Keratinocyte (primary cell): ENCODE measurements at regions not wholly inside any gene's neighbourhood (a gene's known extent, or its start where the extent isn't known, plus 50 kb on each side); places are given as distances from the start of the nearest gene placed in this dataset.

ENCODE experiments used
- DNase-seq: peaks from one replicate; pipeline ENCODE4 v3.0.0-alpha.2; 2011; ENCODE audit warnings: low read depth, missing footprints, low spot score
- FAIRE-seq: peaks from 2 replicates; lab custom pipeline; 2011; peaks lifted over from hg19 to GRCh38; lab: Jason Lieb, UNC
- H2AFZ ChIP-seq: 2 replicates; pipeline ENCODE4 v1.6.0; 2012; ENCODE audit warnings: low read length, control low read depth, inconsistent platforms; ENCODE audit not compliant: control insufficient read depth
- H3K27ac ChIP-seq: 2 replicates; pipeline ENCODE4 v1.5.1; 2011; ENCODE audit warnings: low read length; ENCODE audit not compliant: control insufficient read depth, insufficient read depth
- H3K27me3 ChIP-seq: 3 replicates; pipeline ENCODE4 v1.6.0; 2011; ENCODE audit warnings: low read length; ENCODE audit not compliant: control insufficient read depth, insufficient read depth; ENCODE audit errors: extremely low read depth
- H3K36me3 ChIP-seq, 2 experiments: 2 replicates in 1 of 2; 3 replicates in 1 of 2; pipeline ENCODE4 v1.5.1; 2011; ENCODE audit warnings: low read length in 2 of 2, mild to moderate bottlenecking in 1 of 2; ENCODE audit not compliant: control insufficient read depth in 2 of 2, insufficient read depth in 2 of 2; ENCODE audit errors: extremely low read depth in 1 of 2
- H3K4me1 ChIP-seq: 3 replicates; pipeline ENCODE4 v1.5.1; 2011; ENCODE audit warnings: low read length; ENCODE audit not compliant: control insufficient read depth, insufficient read depth; ENCODE audit errors: extremely low read depth
- H3K4me2 ChIP-seq: 3 replicates; pipeline ENCODE4 v1.6.0; 2011; ENCODE audit warnings: low read depth, low read length; ENCODE audit not compliant: control insufficient read depth, insufficient read depth; ENCODE audit errors: extremely low read depth
- H3K4me3 ChIP-seq, 3 experiments: fragments of 200-600 bp in 1 of 3; sonication (generic) in 1 of 3; 2 replicates in 2 of 3; 3 replicates in 1 of 3; pipeline ENCODE4 v1.5.1; 2011 to 2016; ENCODE audit warnings: low read length in 3 of 3, mild to moderate bottlenecking in 3 of 3, control low read depth in 2 of 3, inconsistent platforms in 1 of 3, low read depth in 1 of 3, mixed read lengths in 1 of 3, mixed run types in 1 of 3, moderate library complexity in 1 of 3; ENCODE audit not compliant: control insufficient read depth in 2 of 3, insufficient read depth in 2 of 3; ENCODE audit errors: extremely low read depth in 1 of 3
- H3K79me2 ChIP-seq: 2 replicates; pipeline ENCODE4 v1.6.0; 2012; ENCODE audit warnings: low read length; ENCODE audit not compliant: control insufficient read depth, insufficient read depth
- H3K9ac ChIP-seq: 3 replicates; pipeline ENCODE4 v1.6.0; 2011; ENCODE audit warnings: low read length; ENCODE audit not compliant: control insufficient read depth, insufficient read depth; ENCODE audit errors: extremely low read depth
- H3K9me1 ChIP-seq: 3 replicates; pipeline ENCODE4 v1.6.0; 2011; ENCODE audit warnings: low read length; ENCODE audit not compliant: control insufficient read depth, insufficient read depth; ENCODE audit errors: extremely low read depth
- H3K9me3 ChIP-seq: 2 replicates; pipeline ENCODE4 v1.5.1; 2012; ENCODE audit warnings: low read depth, low read length; ENCODE audit not compliant: control insufficient read depth
- H4K20me1 ChIP-seq: 3 replicates; pipeline ENCODE4 v1.6.0; 2011; ENCODE audit warnings: low read length; ENCODE audit not compliant: control insufficient read depth, insufficient read depth; ENCODE audit errors: extremely low read depth
- CTCF ChIP-seq, 3 experiments: IDR thresholded peaks in 1 of 3; conservative IDR thresholded peaks in 1 of 3; optimal IDR thresholded peaks in 1 of 3; 2 replicates in 2 of 3; 3 replicates in 1 of 3; pipeline versions ENCODE3 to v1.5.1; 2011; ENCODE audit warnings: low read length in 3 of 3, mild to moderate bottlenecking in 3 of 3, moderate library complexity in 2 of 3, control low read depth in 1 of 3, inconsistent platforms in 1 of 3; ENCODE audit not compliant: insufficient read depth in 2 of 3; ENCODE audit errors: extremely low read depth in 1 of 3
- EZH2 ChIP-seq: IDR thresholded peaks from one replicate; pipeline ENCODE4 v1.6.1; 2012; ENCODE audit warnings: inconsistent platforms, mild to moderate bottlenecking, low read length, moderate library complexity
- dilution Hi-C: fragments of 300-500 bp; cut with MboI; formaldehyde crosslinking; loops from one replicate; pipeline ENCODE4 v1.7.0; 2020; ENCODE audit warnings: low sequenced_read_pairs; ENCODE audit not compliant: extremely low pct_ligation_motif_present

GRCh38 chr9:79387101-79387835, 184.5 kb upstream of the TLE4 start:
- Histone ChIP-seq H3K27me3 (no peaks in the 10 kb centered on the region), H3K79me2 (no peaks in the 10 kb centered on the region), H3K4me2 (no peak overlapping the region), H3K4me1 (peaks cover 21% of the 10 kb centered on the region), H4K20me1 (no peaks in the 10 kb centered on the region), H3K36me3 (no peaks in the 10 kb centered on the region), H3K9me3 (no peaks in the 10 kb centered on the region), H2AFZ (no peak overlapping the region), H3K27ac (no peak overlapping the region), H3K9me1 (no peaks in the 10 kb centered on the region), H3K4me3 (no peak overlapping the region), H3K9ac (no peak overlapping the region)
- no peak for TF ChIP-seq CTCF (optimal IDR thresholded peaks at IDR 0.05 in 1 of 3, IDR thresholded peaks at IDR 0.05 in 1 of 3, conservative IDR thresholded peaks at IDR 0.05 in 1 of 3; ENCODE audit: extremely low read depth in 1 of 3, insufficient read depth in 2 of 3, low read length in 3 of 3)
- no peak for TF ChIP-seq EZH2
- DNase-seq (no peak), FAIRE-seq (no peak)
- dilution Hi-C loops: no loop called here

GRCh38 chr9:79390077-79390698, 181.6 kb upstream of the TLE4 start:
- H3K79me2 ChIP-seq: no peaks in the 10 kb centered on the region
- TF ChIP-seq CTCF (optimal IDR thresholded peaks at IDR 0.05 in 1 of 3, IDR thresholded peaks at IDR 0.05 in 1 of 3, conservative IDR thresholded peaks at IDR 0.05 in 1 of 3; ENCODE audit: extremely low read depth in 1 of 3, insufficient read depth in 2 of 3, low read length in 3 of 3): no peak
- no peak for TF ChIP-seq EZH2
- H3K27me3 ChIP-seq: no peaks in the 10 kb centered on the region
- no peaks in the 10 kb centered on the region for H3K9me1 ChIP-seq
- H3K36me3 ChIP-seq: no peaks in the 10 kb centered on the region
- DNase-seq: no peak
- H2AFZ ChIP-seq: no peak overlapping the region
- H3K4me2 ChIP-seq: no peak overlapping the region
- H3K4me3 ChIP-seq: no peak overlapping the region
- no peaks in the 10 kb centered on the region for H4K20me1 ChIP-seq
- dilution Hi-C loops: no loop called here
- no peak for FAIRE-seq
- H3K9ac ChIP-seq: no peak overlapping the region
- H3K9me3 ChIP-seq: no peaks in the 10 kb centered on the region
- no peaks in the 10 kb centered on the region for H3K4me1 ChIP-seq
- H3K27ac ChIP-seq: no peak overlapping the region
